ENCODE measurements at regions not wholly inside any gene's neighbourhood (a gene's known extent, or its start where the extent isn't known, plus 50 kb on each side); places are given as distances from the start of the nearest gene placed in this dataset.

- H3K4me3 ChIP-seq, result no peak overlapping the region
- ATAC-seq, result no peak
- 57% methylated on average over 4 of the region's 7 CpGs for WGBS (ENCODE audit: missing lambda C conversion rate)
- H3K4me1 ChIP-seq, result no peaks in the 10 kb centered on the region
- ChIA-PET CTCF (no interaction called here), POLR2A (no interaction called here)
- H3K9me3 ChIP-seq, result no peaks in the 10 kb centered on the region
- no peak overlapping the region for H3K27ac ChIP-seq
- H3K4me2 ChIP-seq, result no peak overlapping the region
- TF ChIP-seq JUN (IDR thresholded peaks at IDR 0.05), result no peak
- no peak for TF ChIP-seq KDM5A (IDR thresholded peaks at IDR 0.05)
- TF ChIP-seq FOXS1 (CRISPR knock-in tag; IDR thresholded peaks at IDR 0.05), result no peak
- no peak for TF ChIP-seq RFX5 (IDR thresholded peaks at IDR 0.05)
- no peak for TF ChIP-seq SMC3 (IDR thresholded peaks at IDR 0.05)
- no peak for TF ChIP-seq POLR2A (IDR thresholded peaks at IDR 0.05; ENCODE audit: low read length)
- no peak for TF ChIP-seq NR3C1 (IDR thresholded peaks at IDR 0.05)
- TF ChIP-seq HDAC2 (IDR thresholded peaks at IDR 0.05), result no peak
- no peak for TF ChIP-seq CBX8 (IDR thresholded peaks at IDR 0.05)
- TF ChIP-seq RCOR1 (IDR thresholded peaks at IDR 0.05; ENCODE audit: low read depth, low read length), result no peak
- no peak for TF ChIP-seq CBX2 (IDR thresholded peaks at IDR 0.05; ENCODE audit: borderline replicate concordance, low read depth)
- TF ChIP-seq, protein P1, sequence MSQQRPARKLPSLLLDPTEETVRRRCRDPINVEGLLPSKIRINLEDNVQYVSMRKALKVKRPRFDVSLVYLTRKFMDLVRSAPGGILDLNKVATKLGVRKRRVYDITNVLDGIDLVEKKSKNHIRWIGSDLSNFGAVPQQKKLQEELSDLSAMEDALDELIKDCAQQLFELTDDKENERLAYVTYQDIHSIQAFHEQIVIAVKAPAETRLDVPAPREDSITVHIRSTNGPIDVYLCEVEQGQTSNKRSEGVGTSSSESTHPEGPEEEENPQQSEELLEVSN (IDR thresholded peaks at IDR 0.05; ENCODE audit: borderline replicate concordance, low read depth), result no peak
- TF ChIP-seq TP53 (CRISPR knock-in tag; IDR thresholded peaks at IDR 0.05), result no peak
- TF ChIP-seq CEBPB (IDR thresholded peaks at IDR 0.05), result no peak
- TF ChIP-seq EP300 (IDR thresholded peaks at IDR 0.05), result no peak
- no peak for TF ChIP-seq RNF2 (IDR thresholded peaks at IDR 0.05; ENCODE audit: borderline replicate concordance, low read depth)
- no peak for TF ChIP-seq POLR2AphosphoS2 (conservative IDR thresholded peaks at IDR 0.05; ENCODE audit: low read length)
- TF ChIP-seq CHD4 (IDR thresholded peaks at IDR 0.05; ENCODE audit: borderline replicate concordance), result no peak
- no peak for DNase-seq (ENCODE audit: low read depth in 1 of 2, low spot score in 1 of 2)
- FAIRE-seq, result no peak
Measured at GRCh38 chr6:81215092-81215432, 537.4 kb downstream of the TENT5A start.

- FAIRE-seq (no peak), ATAC-seq (no peak)
- WGBS (ENCODE audit: missing lambda C conversion rate), result 30% methylated on average over 3 of the region's 15 CpGs
Measured at GRCh38 chr6:81214414-81215091, 537.9 kb downstream of the TENT5A start.

More at GRCh38 chr6:81214414-81215091, 537.9 kb downstream of the TENT5A start:
- Histone ChIP-seq H3K4me2 (no peak overlapping the region), H3K9me3 (no peaks in the 10 kb centered on the region), H3K4me1 (no peaks in the 10 kb centered on the region), H3K27ac (no peak overlapping the region), H3K4me3 (no peak overlapping the region)
- no peak for DNase-seq (ENCODE audit: low read depth in 1 of 2, low spot score in 1 of 2)
- CTCF ChIA-PET, result no interaction called here
- POLR2A ChIA-PET, result no interaction called here
- no peak for TF ChIP-seq USF2 (IDR thresholded peaks at IDR 0.05)
- no peak for TF ChIP-seq MYC (IDR thresholded peaks at IDR 0.05; ENCODE audit: borderline replicate concordance, low read length)
- no peak for TF ChIP-seq RNF2 (IDR thresholded peaks at IDR 0.05; ENCODE audit: borderline replicate concordance, low read depth)
- TF ChIP-seq FOSB (CRISPR knock-in tag; IDR thresholded peaks at IDR 0.05), result no peak
- TF ChIP-seq, protein P1 (IDR thresholded peaks at IDR 0.05; ENCODE audit: borderline replicate concordance, low read depth), result no peak
- TF ChIP-seq HES2 (IDR thresholded peaks at IDR 0.05), result no peak
- TF ChIP-seq JUN (IDR thresholded peaks at IDR 0.05), result no peak
- no peak for TF ChIP-seq TP53 (CRISPR knock-in tag; IDR thresholded peaks at IDR 0.05)
- TF ChIP-seq, protein P2, sequence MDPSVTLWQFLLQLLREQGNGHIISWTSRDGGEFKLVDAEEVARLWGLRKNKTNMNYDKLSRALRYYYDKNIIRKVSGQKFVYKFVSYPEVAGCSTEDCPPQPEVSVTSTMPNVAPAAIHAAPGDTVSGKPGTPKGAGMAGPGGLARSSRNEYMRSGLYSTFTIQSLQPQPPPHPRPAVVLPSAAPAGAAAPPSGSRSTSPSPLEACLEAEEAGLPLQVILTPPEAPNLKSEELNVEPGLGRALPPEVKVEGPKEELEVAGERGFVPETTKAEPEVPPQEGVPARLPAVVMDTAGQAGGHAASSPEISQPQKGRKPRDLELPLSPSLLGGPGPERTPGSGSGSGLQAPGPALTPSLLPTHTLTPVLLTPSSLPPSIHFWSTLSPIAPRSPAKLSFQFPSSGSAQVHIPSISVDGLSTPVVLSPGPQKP (IDR thresholded peaks at IDR 0.05; ENCODE audit: low read depth, low read length), result no peak
- TF ChIP-seq CTCF (IDR thresholded peaks at IDR 0.05), result no peak
- TF ChIP-seq EHF (CRISPR knock-in tag; IDR thresholded peaks at IDR 0.05), result no peak
- TF ChIP-seq CBX8 (IDR thresholded peaks at IDR 0.05), result no peak
- TF ChIP-seq HOXA7 (CRISPR knock-in tag; IDR thresholded peaks at IDR 0.05), result no peak
